ENCODE measurements at regions not wholly inside any gene's neighbourhood (a gene's known extent, or its start where the extent isn't known, plus 50 kb on each side); places are given as distances from the start of the nearest gene placed in this dataset.

DNA sequence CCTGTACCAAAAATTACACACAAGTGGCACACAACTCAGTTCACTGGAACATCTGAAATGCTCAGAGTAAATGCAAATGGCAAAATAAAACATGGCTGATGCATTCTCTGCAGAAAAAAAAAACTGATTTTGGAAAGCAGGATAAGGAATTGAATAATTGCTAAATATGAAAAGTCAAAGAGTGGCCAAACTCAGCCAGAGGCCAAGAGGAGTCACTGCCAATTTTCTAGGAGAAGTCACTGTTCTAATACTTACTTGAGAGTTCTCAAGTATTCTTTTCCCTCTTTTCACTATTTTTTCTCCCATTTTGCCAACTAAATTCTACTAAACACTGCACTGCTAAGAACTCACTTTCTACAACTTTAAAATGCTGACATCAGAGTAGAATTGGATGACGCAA is 1018.6 kb downstream of the TUSC7 start:
- TF ChIP-seq SP1 (IDR thresholded peaks at IDR 0.05) (no peak), TARDBP (IDR thresholded peaks at IDR 0.05) (no peak), HDGF (IDR thresholded peaks at IDR 0.05; ENCODE audit: borderline replicate concordance) (no peak), L3MBTL2 (conservative IDR thresholded peaks at IDR 0.05) (no peak), ARNT (IDR thresholded peaks at IDR 0.05) (no peak), BHLHE40 (IDR thresholded peaks at IDR 0.05; ENCODE audit: borderline replicate concordance) (no peak), FOXK2 (IDR thresholded peaks at IDR 0.05) (no peak), FOXM1 (IDR thresholded peaks at IDR 0.05; ENCODE audit: borderline replicate concordance) (no peak), LEF1 (IDR thresholded peaks at IDR 0.05; ENCODE audit: borderline replicate concordance) (no peak), ELF4 (IDR thresholded peaks at IDR 0.05) (no peak), NFRKB (IDR thresholded peaks at IDR 0.05) (no peak), FOXA1 (IDR thresholded peaks at IDR 0.05) (no peak), SUZ12 (IDR thresholded peaks at IDR 0.05) (no peak), CTBP1 (IDR thresholded peaks at IDR 0.05; ENCODE audit: borderline replicate concordance) (no peak)
